Gastrocnemius medialis (tissue), 4 donors: ENCODE measurements at regions not wholly inside any gene's neighbourhood (a gene's known extent, or its start where the extent isn't known, plus 50 kb on each side); places are given as distances from the start of the nearest gene placed in this dataset.

ENCODE experiments used
- POLR2A ChIP-seq, 2 donors: fragments of 450-650 bp; IDR thresholded peaks; one replicate each; pipeline ENCODE4 v1.6.1; 2017; ENCODE audit warnings: antibody characterized with exemption in 2 of 2, mild to moderate bottlenecking in 2 of 2, moderate library complexity in 2 of 2
- TF ChIP-seq, protein P1 (sequence below), 5 experiments: fragments of 450-650 bp in 3 of 5; fragments of 200-600 bp in 2 of 5; sonication (generic) in 2 of 5; IDR thresholded peaks in 4 of 5; conservative IDR thresholded peaks in 1 of 5; 1 replicate in 4 of 5; 2 replicates in 1 of 5; pipeline ENCODE4 v1.5.1; 2016 to 2019; ENCODE audit warnings: antibody characterized with exemption in 5 of 5, mild to moderate bottlenecking in 3 of 5, moderate library complexity in 3 of 5

DNA sequence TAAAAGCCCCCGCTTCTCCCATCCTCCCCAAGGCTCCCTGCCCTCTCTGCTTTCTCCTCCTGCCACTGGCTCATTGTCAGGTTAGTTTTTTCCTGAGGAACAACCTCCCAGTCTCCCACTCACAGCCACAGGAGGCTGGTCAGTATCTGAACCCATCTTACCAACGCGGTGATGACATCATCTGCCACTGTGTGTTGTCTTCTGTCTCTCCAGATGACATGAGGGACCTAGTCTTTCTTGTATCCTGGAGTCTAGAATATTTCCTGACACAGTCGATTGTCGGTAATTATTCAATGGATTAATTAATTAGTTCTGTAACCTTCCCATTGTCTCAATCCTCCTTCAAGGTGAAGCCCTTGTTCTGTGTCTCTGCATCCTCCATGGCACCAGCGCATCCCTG lies 290.2 kb downstream of the GALR1 start:
- TF ChIP-seq, protein P1, sequence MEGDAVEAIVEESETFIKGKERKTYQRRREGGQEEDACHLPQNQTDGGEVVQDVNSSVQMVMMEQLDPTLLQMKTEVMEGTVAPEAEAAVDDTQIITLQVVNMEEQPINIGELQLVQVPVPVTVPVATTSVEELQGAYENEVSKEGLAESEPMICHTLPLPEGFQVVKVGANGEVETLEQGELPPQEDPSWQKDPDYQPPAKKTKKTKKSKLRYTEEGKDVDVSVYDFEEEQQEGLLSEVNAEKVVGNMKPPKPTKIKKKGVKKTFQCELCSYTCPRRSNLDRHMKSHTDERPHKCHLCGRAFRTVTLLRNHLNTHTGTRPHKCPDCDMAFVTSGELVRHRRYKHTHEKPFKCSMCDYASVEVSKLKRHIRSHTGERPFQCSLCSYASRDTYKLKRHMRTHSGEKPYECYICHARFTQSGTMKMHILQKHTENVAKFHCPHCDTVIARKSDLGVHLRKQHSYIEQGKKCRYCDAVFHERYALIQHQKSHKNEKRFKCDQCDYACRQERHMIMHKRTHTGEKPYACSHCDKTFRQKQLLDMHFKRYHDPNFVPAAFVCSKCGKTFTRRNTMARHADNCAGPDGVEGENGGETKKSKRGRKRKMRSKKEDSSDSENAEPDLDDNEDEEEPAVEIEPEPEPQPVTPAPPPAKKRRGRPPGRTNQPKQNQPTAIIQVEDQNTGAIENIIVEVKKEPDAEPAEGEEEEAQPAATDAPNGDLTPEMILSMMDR (IDR thresholded peaks at IDR 0.05 in 4 of 5, conservative IDR thresholded peaks at IDR 0.05 in 1 of 5) = no peak
- TF ChIP-seq POLR2A (IDR thresholded peaks at IDR 0.05) = no peak
